Tongue (tissue), 1 donor: ENCODE measurements at regions not wholly inside any gene's neighbourhood (a gene's known extent, or its start where the extent isn't known, plus 50 kb on each side); places are given as distances from the start of the nearest gene placed in this dataset.
A peak's percentile ranks its signal among the peaks of the same experiment; 100 is the strongest.
"Not testable (repeated sequence)": the region's sequence is repeated elsewhere in the genome, so short reads cannot be mapped to it uniquely, and the experiment has no call there.

Source experiments
- DNase-seq: peaks from one replicate; pipeline ENCODE4 v3.0.0-alpha.2; 2015

DNA sequence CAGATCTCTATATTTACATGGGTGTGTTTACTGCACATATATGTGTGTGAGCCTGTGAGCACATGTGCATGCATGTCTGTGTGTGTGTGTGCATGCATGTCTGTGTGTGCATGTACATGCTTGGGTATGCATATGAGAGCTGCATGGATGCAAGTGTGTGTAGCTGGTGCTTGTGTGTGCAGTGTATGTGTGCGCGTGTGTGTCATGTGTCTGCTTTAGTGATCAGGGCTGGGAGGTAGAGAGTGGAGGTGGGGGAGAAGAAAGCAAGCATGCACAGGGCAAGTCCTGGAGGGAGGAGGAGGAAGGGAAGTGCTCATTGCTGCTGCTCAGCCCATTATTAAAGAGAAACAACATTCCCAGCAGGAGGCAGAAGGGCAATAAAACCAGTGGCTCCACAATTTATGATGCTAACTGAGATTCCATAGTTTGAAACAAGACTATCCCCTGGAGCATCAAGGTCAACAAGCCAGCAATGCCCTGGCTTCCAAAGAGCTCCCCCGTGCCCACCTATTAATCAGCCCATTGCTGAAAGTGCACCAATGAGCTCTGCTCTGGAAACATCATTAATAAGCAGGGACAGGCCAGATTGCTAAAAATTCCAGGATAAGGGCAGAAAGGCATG lies 414.0 kb downstream of the MAFB start:
- no peak for DNase-seq

DNA sequence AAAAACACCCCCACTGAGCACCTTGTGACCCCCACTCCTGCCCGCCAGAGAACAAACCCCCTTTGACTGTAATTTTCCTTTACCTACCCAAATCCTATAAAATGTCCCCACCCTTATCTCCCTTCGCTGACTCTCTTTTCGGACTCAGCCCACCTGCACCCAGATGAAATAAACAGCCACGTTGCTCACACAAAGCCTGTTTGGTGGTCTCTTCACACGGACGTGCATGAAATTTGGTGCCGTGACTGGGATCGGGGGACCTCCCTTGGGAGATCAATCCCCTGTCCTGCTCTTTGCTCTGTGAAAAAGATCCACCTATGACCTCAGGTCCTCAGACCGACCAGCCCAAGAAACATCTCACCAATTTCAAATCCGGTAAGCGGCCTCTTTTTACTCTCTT lies 419.8 kb downstream of the MAFB start:
- not testable (repeated sequence) for DNase-seq

DNA sequence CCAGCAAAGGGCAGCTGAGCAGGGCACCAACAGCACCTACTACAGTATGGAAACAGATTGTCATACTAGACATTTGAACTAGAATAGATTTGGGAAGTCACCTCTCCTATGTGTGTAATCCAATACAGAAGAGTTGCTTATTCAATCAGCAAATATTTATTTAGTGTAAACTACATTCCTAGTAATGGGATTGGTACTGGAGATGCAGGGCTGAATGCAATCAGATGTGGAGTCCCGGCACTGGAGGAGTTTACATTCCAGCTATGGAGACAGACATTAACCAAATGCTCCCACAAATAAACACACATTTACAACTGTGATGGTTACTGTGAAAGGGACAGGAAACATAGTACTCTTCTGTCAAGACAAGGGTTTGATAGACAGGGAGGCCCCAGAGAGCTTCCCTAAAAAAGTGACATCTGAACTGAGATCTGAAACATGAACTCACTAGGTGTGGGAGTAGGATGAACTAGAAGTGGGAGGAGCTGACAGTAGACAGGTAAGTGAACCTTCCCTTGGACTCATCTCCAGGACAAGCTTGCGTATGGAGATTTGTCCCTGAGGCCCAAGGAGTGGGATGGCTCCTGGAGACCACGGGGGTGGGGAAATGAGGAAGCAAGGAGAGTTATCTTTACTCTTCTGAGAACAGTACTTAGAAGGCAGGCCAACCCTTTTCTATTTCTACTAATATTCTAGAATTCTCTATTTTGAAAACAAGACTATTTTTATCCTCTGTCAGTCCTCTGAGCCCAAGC lies 420.5 kb downstream of the MAFB start:
- DNase-seq = no peak

DNA sequence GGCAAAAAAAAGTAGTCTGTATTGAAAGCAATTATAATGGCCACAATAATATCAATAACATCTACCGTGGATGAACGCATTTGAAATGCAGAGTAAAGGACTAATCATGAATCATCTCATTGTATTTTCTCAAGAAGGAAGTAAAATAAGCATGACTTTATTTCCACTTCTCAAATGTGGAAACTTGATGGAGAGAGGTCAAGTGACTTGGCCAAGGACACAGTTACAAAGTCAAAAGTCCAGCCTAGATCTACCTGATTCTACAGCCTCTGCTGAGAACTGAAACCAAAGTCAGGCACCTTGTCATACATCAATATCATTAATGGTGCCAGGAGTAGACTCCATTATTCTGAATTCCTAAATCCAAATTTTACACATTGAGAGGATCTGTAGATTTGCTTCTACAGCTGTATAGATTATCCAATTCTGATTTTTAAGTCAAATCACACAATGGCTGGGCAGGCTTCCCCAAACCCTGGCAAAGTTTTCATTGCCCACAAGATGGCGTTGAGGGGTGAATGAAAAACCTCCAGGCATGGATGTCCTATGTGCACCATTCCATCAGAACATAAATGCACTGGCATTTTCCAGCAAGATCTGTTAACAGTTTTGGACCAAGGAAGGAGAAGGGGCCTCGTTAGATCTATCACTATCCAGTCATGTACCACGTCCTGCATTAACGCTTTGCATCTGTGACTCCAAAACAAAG lies 423.1 kb downstream of the MAFB start:
- peak; percentile 55 for DNase-seq

DNA sequence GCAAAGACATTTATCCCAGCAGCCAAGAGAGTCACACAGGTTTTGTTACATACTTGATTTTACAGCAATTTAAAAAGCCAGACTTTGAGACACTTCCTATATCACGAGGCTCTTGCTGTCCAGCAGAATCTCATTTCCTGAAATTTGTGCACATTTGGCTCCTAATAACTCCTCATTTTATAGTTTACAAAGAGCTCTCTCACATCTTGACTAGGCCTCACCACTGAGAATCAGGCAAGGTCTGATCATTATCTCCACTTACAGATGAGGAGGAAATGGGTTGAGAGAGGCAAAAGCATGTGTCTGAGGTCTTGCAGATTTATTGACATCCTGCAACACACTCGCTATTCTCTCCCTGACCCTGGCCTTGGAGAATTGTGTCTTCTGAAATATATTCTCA lies 426.8 kb downstream of the MAFB start:
- no peak for DNase-seq

DNA sequence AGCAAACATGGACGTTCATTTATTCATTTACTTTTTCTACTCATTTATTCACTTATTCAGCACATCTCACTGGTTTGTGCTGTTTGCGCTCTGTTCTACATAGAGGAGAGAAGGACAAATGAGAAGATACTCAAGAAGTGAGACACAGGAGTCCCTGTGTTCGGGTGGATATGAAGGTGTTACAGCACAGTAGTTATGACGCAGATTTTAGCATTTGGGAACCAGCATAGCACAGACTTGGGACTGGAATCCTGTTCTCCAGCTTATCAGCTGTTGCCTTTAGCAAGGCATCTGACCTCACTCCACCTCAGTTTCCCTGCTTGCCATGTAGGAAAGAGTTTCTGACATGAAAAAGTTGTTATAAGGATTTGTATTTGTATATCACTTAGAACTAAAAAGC lies 430.1 kb downstream of the MAFB start:
- DNase-seq = no peak

DNA sequence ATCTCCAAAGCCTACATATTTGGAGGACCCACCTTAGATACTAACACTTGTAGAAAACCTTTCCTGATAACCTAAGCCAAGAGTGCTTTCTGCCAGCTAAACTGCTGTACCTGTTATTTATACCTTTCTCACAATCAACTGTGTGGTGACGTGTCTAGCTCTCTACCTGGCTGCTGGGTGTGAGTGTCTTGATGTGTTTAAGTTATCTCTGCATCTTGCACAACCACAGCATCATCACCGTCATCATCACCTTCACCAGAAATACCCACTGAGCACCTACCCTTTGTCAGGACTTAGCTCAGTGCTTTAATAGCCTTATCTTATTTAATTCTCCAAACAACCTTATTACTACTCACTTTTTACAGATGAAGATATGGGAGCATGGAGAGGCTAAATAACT lies 431.3 kb downstream of the MAFB start:
- DNase-seq = no peak

DNA sequence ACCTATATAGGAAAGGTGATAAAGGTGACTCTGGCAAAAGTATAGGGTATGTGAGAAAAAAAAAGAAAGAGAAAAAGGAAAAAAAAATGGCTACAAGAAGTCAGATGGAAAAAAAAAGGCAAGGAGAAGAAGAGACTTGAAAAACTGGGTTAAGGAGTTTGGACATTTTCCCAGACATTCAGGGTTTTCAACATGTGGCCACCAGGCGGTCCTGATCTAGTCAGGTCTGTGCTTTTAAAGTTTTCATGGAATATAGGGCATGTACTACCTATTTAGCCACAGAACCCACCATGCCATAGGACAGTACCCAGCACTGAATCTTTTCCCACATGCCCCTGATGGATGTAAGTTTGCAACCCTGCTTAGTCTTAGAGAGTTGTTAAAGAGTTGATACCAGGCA lies 433.7 kb downstream of the MAFB start:
- no peak for DNase-seq

DNA sequence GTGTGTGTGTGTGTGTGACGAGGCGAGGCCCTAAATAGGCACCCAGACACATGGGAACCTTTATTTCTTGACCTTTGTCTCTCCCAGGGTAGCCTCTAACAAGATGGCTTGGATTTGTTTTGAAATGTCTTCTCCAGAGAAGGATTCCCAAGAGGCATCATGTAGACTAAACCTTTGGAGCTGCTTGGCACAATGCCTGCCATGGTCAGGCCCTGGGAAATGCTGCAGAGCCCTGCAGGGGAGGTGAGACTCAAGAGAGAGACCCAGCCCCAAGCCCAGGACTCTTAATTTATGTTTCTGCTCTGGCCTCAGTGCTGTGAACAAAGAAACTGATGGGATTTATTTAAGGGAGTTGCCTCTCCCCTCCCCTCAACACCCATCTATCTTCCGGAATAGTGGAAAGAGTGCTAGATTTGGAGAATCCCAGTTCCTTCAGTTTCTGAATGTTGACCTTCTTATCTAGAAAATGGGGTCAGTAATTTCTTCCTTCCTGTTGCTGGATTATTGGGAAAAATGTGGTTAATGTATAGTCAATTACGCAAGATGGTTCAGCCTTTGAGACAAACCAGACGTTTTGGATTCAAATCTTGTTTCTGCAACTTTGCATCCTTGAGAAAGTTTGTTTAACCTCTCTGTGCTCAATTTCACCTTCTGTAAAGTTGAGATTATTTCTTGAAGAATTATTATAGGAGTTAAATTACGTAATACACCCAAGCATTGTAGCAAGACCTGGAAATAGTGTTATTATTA lies 434.8 kb downstream of the MAFB start:
- no peak for DNase-seq

DNA sequence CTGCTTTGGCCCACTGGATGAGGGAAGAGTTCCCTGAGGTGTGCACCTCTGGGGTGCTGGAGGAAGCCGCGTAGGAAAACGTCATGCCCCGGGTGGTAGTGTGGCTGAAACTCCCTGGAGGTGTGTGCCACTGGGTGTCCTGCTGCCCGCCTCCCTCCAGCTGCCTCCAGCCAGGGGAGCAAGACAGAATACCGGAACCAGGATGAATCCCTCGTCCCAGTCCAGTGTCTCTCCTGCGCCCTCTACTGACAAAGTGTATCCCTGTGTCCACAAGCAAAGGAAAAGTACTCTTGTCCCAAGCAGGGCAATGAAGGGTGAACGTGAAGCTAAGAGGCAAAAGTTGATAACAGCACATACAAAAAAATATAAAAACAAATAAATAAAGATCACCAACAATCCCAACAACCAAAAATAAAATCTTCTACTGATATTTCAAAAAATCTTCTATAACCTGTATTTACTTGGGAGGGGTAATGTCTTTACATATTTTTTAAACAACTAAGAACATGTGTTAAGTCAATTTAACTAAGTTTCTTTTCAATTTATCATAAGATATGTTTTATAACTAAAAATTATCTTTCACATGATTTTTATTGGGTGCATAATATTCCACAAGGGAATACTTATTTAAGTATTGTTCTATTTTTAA lies 437.6 kb downstream of the MAFB start:
- DNase-seq = no peak

DNA sequence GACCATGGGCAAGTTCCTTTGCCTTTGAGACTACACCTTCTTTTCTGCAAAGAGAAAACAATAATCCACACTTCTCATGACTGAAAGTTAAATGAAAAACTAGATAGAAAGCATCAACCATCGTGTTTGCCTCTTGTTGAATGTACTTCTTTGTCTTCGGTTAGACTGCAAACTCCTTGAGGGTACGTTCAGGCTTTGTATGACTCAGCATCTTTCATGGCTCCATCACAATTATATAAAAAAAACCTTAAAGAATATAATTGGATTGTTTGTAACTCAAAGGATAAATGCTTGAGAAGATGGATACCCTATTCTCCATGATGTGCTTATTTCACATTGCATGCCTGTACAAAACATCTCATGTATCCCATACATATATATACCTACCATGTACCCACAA lies 439.2 kb downstream of the MAFB start:
- DNase-seq = no peak

DNA sequence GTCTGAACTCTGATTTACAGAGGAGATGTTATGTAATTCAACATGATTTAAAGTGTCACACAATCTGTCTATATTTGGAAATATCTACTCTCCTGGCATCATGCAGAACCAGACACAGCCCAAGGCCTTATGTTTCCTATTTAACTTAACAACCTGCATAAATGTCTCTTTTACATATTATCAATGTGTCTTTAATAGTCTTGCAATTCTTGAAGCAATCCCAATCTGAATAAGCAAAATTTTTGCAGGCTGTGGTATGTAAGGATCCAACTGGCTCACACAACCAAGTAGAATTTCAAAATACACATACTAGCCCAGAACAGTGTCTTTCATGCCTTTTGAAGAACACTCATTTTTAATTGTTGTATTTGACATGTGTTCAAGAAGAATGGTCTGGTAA lies 443.2 kb downstream of the MAFB start:
- DNase-seq = no peak

DNA sequence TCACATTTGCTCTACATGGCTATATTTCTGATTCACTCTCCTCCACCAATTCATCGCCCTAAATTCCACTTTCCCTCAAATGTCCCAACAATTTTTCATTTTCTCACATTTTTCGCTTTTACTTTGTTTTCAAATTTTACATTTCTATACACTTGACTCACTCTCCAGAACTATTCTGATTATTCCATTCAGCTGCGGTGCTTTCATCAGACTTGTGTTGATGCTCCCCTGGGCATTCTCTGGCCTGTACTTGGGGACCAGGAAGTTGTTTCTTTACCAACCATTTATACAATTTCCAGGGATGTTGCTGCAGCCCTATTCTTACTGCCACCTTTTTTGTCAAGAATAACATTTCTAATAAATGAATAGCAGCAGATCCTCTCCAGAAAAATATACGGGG lies 444.8 kb downstream of the MAFB start:
- DNase-seq = no peak

DNA sequence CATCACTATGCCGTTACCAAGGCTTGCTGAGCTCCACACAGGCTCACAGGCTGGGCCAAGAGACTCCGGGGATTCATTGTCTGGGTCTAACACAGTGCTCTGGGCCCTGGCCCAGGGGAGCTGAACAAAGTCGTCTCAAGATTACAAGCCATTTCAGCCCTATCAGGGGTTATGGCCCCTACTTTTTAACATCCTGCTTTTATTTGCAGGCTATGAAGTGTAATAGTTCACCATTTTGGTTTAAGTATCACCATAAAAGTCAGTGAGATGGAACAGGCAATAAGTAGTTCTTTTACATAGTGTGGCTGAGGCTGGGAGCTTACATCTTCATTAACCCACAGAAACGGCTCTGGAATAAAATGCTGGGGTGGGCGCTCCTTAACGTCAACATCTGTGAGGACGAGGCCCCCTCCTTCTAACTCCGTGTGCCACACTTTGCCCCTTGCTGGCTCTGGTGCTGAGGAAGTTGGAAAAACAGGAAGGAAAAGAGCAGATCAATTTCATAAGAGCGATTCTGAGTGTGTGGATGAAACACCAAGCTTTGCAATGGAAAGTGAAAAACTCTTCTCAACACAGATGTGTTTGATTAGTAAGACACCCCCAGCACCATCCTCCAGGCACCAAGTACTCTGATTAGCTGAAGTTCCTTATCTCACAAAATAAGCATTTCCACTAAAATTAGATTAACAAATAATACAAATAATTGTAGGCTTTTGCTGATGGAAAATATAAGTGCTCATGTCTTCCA lies 447.3 kb downstream of the MAFB start:
- no peak for DNase-seq

DNA sequence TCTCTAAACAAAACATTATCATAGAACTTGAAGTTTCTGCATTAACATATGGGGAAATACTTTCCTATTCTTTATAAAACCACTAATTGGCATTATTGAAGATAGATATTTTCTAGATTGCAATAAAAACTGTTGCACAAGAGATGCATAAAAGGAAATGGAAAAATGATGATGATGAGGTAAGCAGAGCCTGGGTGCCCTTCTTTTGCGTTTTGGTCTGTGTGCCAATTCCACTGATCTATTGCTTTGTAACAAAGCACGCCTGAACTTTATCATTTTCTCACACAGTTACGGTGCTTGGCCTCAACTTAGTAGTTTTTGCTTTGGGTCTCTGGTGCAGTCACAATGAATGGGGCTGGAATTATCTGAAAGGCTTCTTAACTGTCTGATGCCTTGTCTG lies 450.5 kb downstream of the MAFB start:
- no peak for DNase-seq

DNA sequence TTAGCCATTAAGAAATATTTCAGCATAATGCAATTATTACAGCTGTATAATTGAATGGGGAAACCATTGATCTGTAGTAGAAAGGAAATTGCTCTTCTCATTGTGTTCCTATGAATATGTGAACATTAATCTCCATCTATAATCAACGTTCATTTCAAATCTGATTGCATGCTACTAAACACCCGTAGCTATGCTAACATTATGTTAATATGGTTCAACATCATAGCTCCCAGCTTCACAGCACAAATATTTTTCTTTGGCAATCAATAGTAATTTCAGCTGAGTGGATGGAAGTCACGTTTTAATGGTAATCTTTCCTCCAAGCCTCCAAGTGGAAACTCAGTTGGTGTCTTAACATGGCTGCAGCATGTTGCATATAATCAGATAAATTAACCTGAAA lies 454.4 kb downstream of the MAFB start:
- DNase-seq = no peak

DNA sequence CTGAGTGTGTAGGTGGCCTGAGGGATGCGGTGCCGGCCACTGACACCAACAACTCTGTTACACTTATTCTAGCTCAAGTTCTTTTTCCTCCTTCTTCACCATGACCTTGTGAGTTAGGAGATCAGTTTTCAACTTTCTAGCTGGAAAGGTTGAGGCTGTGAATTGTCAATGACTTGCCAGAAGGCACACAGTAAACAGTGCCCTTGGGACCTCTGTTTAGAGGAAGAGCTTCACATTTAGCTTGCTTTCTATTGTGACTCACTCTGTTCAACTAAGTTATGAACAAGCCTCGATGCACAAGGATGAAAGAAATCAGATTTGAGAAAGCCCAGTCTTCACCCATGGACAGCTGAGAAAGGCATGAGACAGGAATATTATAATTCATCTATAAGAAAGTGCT lies 455.6 kb downstream of the MAFB start:
- peak; percentile 14 for DNase-seq

DNA sequence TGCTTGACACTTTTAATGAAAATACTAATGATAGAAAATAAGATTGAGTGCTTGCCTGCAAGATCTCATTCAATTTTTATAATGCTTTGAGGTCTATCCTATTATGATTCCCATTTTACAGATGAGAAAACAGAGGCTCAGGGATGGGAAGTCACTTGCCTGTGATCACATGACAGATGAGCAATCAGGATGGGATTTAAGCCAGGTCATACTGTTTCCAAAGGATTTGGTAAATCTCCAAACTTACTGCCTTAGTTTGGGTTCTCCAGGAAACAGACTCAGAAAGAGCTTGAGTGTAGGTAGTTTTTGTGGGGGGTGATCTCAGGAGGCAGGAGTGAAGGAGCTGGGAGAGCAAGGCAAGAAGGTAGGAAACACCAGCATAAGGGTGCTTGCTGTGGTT lies 456.3 kb downstream of the MAFB start:
- no peak for DNase-seq

DNA sequence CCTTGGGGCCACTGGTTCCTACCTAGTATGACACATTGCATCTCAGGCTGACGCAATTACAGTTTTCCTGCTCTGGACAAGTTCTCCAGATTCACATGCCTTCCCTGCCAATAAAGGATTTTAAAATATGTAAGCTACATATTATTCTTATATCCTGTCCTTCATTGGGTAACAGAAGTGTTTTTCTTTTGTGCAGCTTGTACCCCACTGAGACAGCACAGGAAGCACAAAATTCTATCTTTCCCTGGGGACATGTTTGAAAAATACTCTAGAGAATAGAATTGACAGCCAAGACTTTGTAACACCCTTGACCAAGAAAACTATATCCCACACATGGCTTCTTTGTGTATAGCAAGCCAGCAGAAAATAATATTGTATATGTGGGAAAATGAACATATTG lies 456.8 kb downstream of the MAFB start:
- no peak for DNase-seq

DNA sequence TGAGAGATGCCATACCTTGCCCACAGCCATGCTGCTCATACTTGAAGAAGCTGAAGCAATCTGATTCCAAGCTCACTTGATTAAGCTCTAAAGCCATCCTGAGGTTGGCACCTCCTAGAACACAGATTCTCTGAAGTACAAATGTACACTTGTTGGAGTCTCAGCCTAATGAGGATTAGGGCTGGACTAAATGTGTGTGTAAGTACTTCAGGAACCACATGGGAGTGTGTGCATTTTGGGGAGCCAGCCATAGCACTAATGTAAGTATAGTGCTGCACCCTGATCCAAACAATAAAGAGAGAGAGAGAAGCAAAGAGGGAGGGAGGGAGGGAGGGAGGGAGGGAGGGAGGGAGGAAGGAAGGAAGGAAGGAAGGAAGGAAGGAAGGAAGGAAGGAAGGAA lies 458.6 kb downstream of the MAFB start:
- no peak for DNase-seq

DNA sequence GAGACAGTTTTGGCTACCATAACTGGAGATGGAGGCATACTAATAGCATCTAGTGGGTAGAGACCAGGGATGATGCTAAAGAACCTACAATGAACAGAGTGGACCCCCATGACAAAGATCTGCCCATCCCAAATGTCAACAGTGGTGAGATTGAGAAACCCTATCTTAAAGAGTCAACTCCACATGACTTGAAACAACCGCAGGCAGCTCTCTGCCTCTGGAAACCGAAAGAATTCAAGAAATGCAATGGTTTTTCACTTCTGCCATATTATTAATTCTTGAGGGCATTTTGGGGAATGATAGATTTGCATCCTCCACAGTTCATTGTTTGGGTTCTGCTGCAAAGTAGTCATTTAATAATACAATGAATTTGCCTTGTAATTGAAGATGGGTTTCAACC lies 463.4 kb downstream of the MAFB start:
- no peak for DNase-seq

DNA sequence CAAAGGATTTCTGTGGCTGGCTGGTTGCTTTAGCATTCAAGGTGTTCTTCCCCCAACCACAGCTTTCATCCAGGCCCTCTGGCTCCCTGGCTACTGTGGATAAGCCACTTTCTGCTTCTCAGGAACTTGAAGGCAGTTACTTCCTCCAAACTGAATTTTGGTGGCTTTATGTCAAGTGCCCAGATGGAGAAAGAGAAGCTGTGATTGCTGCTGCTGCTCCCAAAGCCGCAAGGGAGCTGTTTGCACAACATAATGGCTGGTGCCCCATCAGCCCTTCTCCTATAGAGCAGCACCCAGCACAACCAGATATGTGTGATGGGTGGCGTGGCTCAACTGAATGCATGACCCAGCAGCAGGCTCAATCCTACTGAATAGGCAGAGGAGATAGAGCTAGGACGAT lies 465.2 kb downstream of the MAFB start:
- no peak for DNase-seq
